ENCODE measurements at regions not wholly inside any gene's neighbourhood (a gene's known extent, or its start where the extent isn't known, plus 50 kb on each side); places are given as distances from the start of the nearest gene placed in this dataset.

DNA sequence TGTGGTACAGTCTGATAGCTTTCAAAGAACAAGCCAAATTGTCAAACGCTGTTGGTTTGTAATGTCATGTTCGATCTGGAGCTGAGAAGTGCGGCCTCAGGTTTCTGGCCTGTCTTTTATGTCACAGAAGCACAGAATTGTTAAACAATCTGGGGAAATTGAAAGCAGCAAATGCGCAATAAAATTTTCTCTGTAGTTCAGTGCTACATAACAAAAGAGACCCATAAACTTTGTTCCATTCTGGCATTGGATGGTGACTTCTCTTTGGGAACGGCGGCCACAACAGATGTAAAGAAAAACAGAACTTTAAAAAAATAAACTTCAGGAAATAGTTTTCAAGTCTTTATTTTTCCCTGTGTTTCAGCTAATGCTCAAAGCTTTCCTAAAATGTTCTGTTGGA lies 106.9 kb downstream of the PRL start:
- TF ChIP-seq EZH2 (optimal IDR thresholded peaks at IDR 0.05; ENCODE audit: low read depth, low read length), result no peak
- TF ChIP-seq, protein P1, sequence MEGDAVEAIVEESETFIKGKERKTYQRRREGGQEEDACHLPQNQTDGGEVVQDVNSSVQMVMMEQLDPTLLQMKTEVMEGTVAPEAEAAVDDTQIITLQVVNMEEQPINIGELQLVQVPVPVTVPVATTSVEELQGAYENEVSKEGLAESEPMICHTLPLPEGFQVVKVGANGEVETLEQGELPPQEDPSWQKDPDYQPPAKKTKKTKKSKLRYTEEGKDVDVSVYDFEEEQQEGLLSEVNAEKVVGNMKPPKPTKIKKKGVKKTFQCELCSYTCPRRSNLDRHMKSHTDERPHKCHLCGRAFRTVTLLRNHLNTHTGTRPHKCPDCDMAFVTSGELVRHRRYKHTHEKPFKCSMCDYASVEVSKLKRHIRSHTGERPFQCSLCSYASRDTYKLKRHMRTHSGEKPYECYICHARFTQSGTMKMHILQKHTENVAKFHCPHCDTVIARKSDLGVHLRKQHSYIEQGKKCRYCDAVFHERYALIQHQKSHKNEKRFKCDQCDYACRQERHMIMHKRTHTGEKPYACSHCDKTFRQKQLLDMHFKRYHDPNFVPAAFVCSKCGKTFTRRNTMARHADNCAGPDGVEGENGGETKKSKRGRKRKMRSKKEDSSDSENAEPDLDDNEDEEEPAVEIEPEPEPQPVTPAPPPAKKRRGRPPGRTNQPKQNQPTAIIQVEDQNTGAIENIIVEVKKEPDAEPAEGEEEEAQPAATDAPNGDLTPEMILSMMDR (IDR thresholded peaks at IDR 0.05; ENCODE audit: low read length), result no peak
- no peak for TF ChIP-seq EZH2phosphoT487 (IDR thresholded peaks at IDR 0.05; ENCODE audit: low read length)

Measured in MM.1S (cell line).